H1 (cell line): ENCODE measurements at regions not wholly inside any gene's neighbourhood (a gene's known extent, or its start where the extent isn't known, plus 50 kb on each side); places are given as distances from the start of the nearest gene placed in this dataset.

Experiments
- CTCF ChIA-PET: fragments of 300-600 bp; sonication (Branson Sonifier 250); formaldehyde crosslinking; loops from one replicate; lab custom pipeline; 2021; ENCODE audit not compliant: partially characterized antibody; lab: Charles Lee
- POLR2A ChIA-PET: fragments of 300-600 bp; sonication (Branson Sonifier 250); formaldehyde crosslinking; loops from one replicate; lab custom pipeline; 2021; ENCODE audit warnings: inconsistent platforms; ENCODE audit not compliant: partially characterized antibody; lab: Charles Lee
- DNase-seq, 2 experiments: peaks; one replicate each; pipeline versions ENCODE4 v3.0.0 to v3.0.0-alpha.2; 2010 to 2022; ENCODE audit warnings: low spot score in 2 of 2, low read depth in 1 of 2, mixed read lengths in 1 of 2
- FAIRE-seq: peaks from 2 replicates; lab custom pipeline; 2011; peaks lifted over from hg19 to GRCh38; lab: Jason Lieb, UNC
- H2AFZ ChIP-seq: 2 replicates; pipeline ENCODE4 v1.8.1; 2012; ENCODE audit warnings: low read length, inconsistent platforms
- H2AK5ac ChIP-seq: 2 replicates; pipeline ENCODE4 v1.6.1; 2013; ENCODE audit warnings: low read depth, low read length
- H2BK120ac ChIP-seq: replicated peaks from 2 replicates; pipeline ENCODE3; 2013; ENCODE audit warnings: low read depth, low read length, inconsistent platforms
- H2BK12ac ChIP-seq: 2 replicates; pipeline ENCODE4 v1.6.1; 2013; ENCODE audit warnings: low read depth, low read length
- H2BK15ac ChIP-seq: 2 replicates; pipeline ENCODE4 v1.6.1; 2013; ENCODE audit warnings: low read length
- H2BK20ac ChIP-seq: 2 replicates; pipeline ENCODE4 v1.6.1; 2013; ENCODE audit warnings: low read length
- H2BK5ac ChIP-seq: 2 replicates; pipeline ENCODE4 v1.6.1; 2013; ENCODE audit warnings: low read depth, low read length
- H3K14ac ChIP-seq: 2 replicates; pipeline ENCODE4 v1.6.1; 2013; ENCODE audit warnings: inconsistent platforms; ENCODE audit not compliant: insufficient read length
- H3K18ac ChIP-seq: 2 replicates; pipeline ENCODE4 v1.6.1; 2013; ENCODE audit warnings: low read length; ENCODE audit errors: extremely low read depth
- H3K23ac ChIP-seq: 2 replicates; pipeline ENCODE4 v1.6.1; 2013; ENCODE audit warnings: inconsistent platforms; ENCODE audit not compliant: insufficient read length
- H3K23me2 ChIP-seq: 2 replicates; pipeline ENCODE4 v1.6.1; 2013; ENCODE audit warnings: low read depth, low read length
- H3K27ac ChIP-seq: 2 replicates; pipeline ENCODE4 v1.6.1; 2011; ENCODE audit warnings: low read depth, low read length, inconsistent platforms
- H3K27me3 ChIP-seq, 4 experiments: replicated peaks in 1 of 4; 1 replicate in 1 of 4; 2 replicates in 3 of 4; pipeline versions ENCODE4 v1.6.1 to v1.8.1; 2011 to 2013; ENCODE audit warnings: low read length in 3 of 4, mild to moderate bottlenecking in 3 of 4, inconsistent platforms in 2 of 4, mixed read lengths in 2 of 4, moderate library complexity in 1 of 4; ENCODE audit not compliant: control insufficient read depth in 3 of 4, insufficient read depth in 3 of 4; ENCODE audit errors: extremely low read depth in 1 of 4
- H3K36me3 ChIP-seq, 4 experiments: 2 replicates each; pipeline versions ENCODE4 v1.6.1 to v1.8.1; 2011 to 2013; ENCODE audit warnings: mild to moderate bottlenecking in 4 of 4, low read length in 3 of 4, moderate library complexity in 2 of 4, control low read depth in 1 of 4, inconsistent platforms in 1 of 4; ENCODE audit not compliant: insufficient read depth in 4 of 4, control insufficient read depth in 2 of 4
- H3K4ac ChIP-seq: replicated peaks from 2 replicates; pipeline ENCODE3; 2013; ENCODE audit warnings: low read length, low read depth, mixed read lengths, inconsistent platforms; ENCODE audit not compliant: insufficient read length
- H3K4me1 ChIP-seq, 4 experiments: replicated peaks in 1 of 4; 1 replicate in 1 of 4; 2 replicates in 3 of 4; pipeline versions ENCODE4 v1.6.1 to v1.8.1; 2011 to 2013; ENCODE audit warnings: low read length in 3 of 4, inconsistent platforms in 2 of 4, mixed read lengths in 1 of 4; ENCODE audit not compliant: insufficient read depth in 4 of 4, control insufficient read depth in 3 of 4
- H3K4me2 ChIP-seq, 2 experiments: 2 replicates each; pipeline versions ENCODE4 v1.6.1 to v1.8.1; 2011 to 2013; ENCODE audit warnings: low read depth in 2 of 2, low read length in 2 of 2, control low read depth in 1 of 2, inconsistent platforms in 1 of 2, mild to moderate bottlenecking in 1 of 2; ENCODE audit not compliant: insufficient read depth in 1 of 2
- H3K4me3 ChIP-seq, 4 experiments: fragments of 200-600, 300-600 bp in 1 of 4; sonication (generic), shearing (Covaris generic), sonication (Bioruptor Twin) in 1 of 4; 2 replicates each; pipeline versions ENCODE4 v1.5.1 to v1.8.1; 2011 to 2016; ENCODE audit warnings: low read length in 4 of 4, low read depth in 3 of 4, control low read depth in 2 of 4, inconsistent platforms in 2 of 4, mild to moderate bottlenecking in 2 of 4, mixed read lengths in 1 of 4, moderate library complexity in 1 of 4; ENCODE audit not compliant: insufficient read depth in 2 of 4; ENCODE audit errors: extremely low read depth in 1 of 4
- H3K56ac ChIP-seq: replicated peaks from 2 replicates; pipeline ENCODE3; 2013; ENCODE audit warnings: low read depth, mild to moderate bottlenecking, mixed read lengths, low read length, inconsistent platforms; ENCODE audit not compliant: insufficient read length
- H3K79me1 ChIP-seq: 2 replicates; pipeline ENCODE4 v1.6.1; 2013; ENCODE audit warnings: low read depth, low read length, control low read depth
- H3K79me2 ChIP-seq, 2 experiments: 2 replicates each; pipeline versions ENCODE4 v1.6.1 to v1.8.1; 2012 to 2013; ENCODE audit warnings: low read length in 2 of 2, mild to moderate bottlenecking in 2 of 2, inconsistent platforms in 1 of 2; ENCODE audit not compliant: insufficient read depth in 2 of 2, control insufficient read depth in 1 of 2
- H3K9ac ChIP-seq, 4 experiments: replicated peaks in 1 of 4; 1 replicate in 1 of 4; 2 replicates in 3 of 4; pipeline versions ENCODE4 v1.6.1 to v1.8.1; 2011 to 2013; ENCODE audit warnings: low read depth in 3 of 4, low read length in 3 of 4, control low read depth in 2 of 4, mild to moderate bottlenecking in 2 of 4, moderate library complexity in 2 of 4, inconsistent platforms in 1 of 4; ENCODE audit errors: extremely low read depth in 1 of 4
- H3K9me3 ChIP-seq, 2 experiments: 2 replicates each; pipeline versions ENCODE4 v1.6.1 to v1.8.1; 2012 to 2013; ENCODE audit warnings: mild to moderate bottlenecking in 2 of 2, moderate library complexity in 2 of 2, control low read depth in 1 of 2, inconsistent platforms in 1 of 2, low read depth in 1 of 2, low read length in 1 of 2, mixed read lengths in 1 of 2; ENCODE audit not compliant: insufficient read depth in 2 of 2
- H4K20me1 ChIP-seq, 2 experiments: replicated peaks in 1 of 2; 2 replicates each; pipeline versions ENCODE3 to v1.8.1; 2011 to 2013; ENCODE audit warnings: inconsistent platforms in 2 of 2, low read length in 2 of 2, mild to moderate bottlenecking in 1 of 2; ENCODE audit not compliant: insufficient read depth in 2 of 2, control insufficient read depth in 1 of 2
- H4K5ac ChIP-seq: 2 replicates; pipeline ENCODE4 v1.6.1; 2013; ENCODE audit warnings: low read length, low read depth, mixed read lengths, inconsistent platforms; ENCODE audit not compliant: insufficient read length
- H4K8ac ChIP-seq: 2 replicates; pipeline ENCODE4 v1.8.0; 2013; ENCODE audit warnings: mild to moderate bottlenecking, moderate library complexity, low read length, inconsistent platforms; ENCODE audit not compliant: insufficient read depth; ENCODE audit errors: extremely low read depth
- H4K91ac ChIP-seq: replicated peaks from 2 replicates; pipeline ENCODE3; 2013; ENCODE audit warnings: low read length, mixed read lengths, inconsistent platforms; ENCODE audit not compliant: insufficient read length
- BACH1 ChIP-seq: IDR thresholded peaks from 2 replicates; pipeline ENCODE4 v1.6.1; 2012; ENCODE audit warnings: low read length, improper control_type of control experiment
- CBX5 ChIP-seq: fragments of 300-800, 300-1000 bp; sonication (generic); IDR thresholded peaks from 2 replicates; pipeline ENCODE4 v1.7.1; 2016; ENCODE audit warnings: antibody characterized with exemption, low read length, low read depth
- CEBPB ChIP-seq: IDR thresholded peaks from 2 replicates; pipeline ENCODE4 v1.6.1; 2012; ENCODE audit warnings: low read depth, low read length
- TEAD4 ChIP-seq: IDR thresholded peaks from 2 replicates; pipeline ENCODE4 v1.6.1; 2012; ENCODE audit warnings: low read depth, low read length, inconsistent platforms, mixed read lengths
- WGBS, 2 experiments: shearing (Covaris generic) in 1 of 2; methylation state at CpG; one replicate each; pipeline versions ENCODE4 v1.1.6 to v1.1.7; 2013 to 2015; ENCODE audit warnings: low lambda C conversion rate in 2 of 2, mixed read lengths in 2 of 2, inconsistent platforms in 1 of 2, low coverage in 1 of 2, missing lambda C conversion rate in 1 of 2; ENCODE audit not compliant: insufficient replicate concordance in 2 of 2, insufficient coverage in 1 of 2, insufficient read length in 1 of 2; ENCODE audit errors: extremely low coverage in 1 of 2, missing lambda C conversion rate in 1 of 2; 5-methylcytosine and 5-hydroxymethylcytosine counted together

- H3K4me2 ChIP-seq, result peak overlapping the region; percentile 4 to 13; a peak in 1 of 4 replicates
- no peaks in the 10 kb centered on the region for H3K9me3 ChIP-seq
- H4K5ac ChIP-seq, result no peak overlapping the region
- H3K4ac ChIP-seq, result no peak overlapping the region
- no peaks in the 10 kb centered on the region; the same call in 1 of the 2 replicates for H3K23me2 ChIP-seq
- no peaks in the 10 kb centered on the region for H3K27me3 ChIP-seq
- no peak overlapping the region for H4K91ac ChIP-seq
- no peak overlapping the region; the same call in 1 of the 2 replicates for H2BK5ac ChIP-seq
- no peaks in the 10 kb centered on the region for H4K20me1 ChIP-seq
- no peak overlapping the region for H3K18ac ChIP-seq
- H2BK20ac ChIP-seq, result no peak overlapping the region
- no peak overlapping the region for H2BK12ac ChIP-seq
- H2BK120ac ChIP-seq, result no peak overlapping the region
- no peak overlapping the region for H3K23ac ChIP-seq
- H3K4me3 ChIP-seq, result no peak overlapping the region
- H3K4me1 ChIP-seq, result peaks cover 0 to 14% (median 4%) of the 10 kb centered on the region in 4 experiments; a peak in 4 of 7 replicates
- no peak overlapping the region for H2AK5ac ChIP-seq
- POLR2A ChIA-PET, result interaction anchor here (0.6 to 0.7 kb wide), 2 partner anchors 107 to 253 kb away, joined by 3 to 4 read pairs; no protein-coding TSS in a partner anchor
- H2BK15ac ChIP-seq, result no peak overlapping the region
- H3K79me1 ChIP-seq, result no peaks in the 10 kb centered on the region
- DNase-seq (peak in 1 of 2 experiments; percentile 13), FAIRE-seq (no peak)
- CTCF ChIA-PET, result interaction anchor here (0.7 to 1.3 kb wide), 2 partner anchors 10 to 937 kb away, joined by 3 to 4 read pairs; no protein-coding TSS in a partner anchor
- no peaks in the 10 kb centered on the region for H3K36me3 ChIP-seq
- WGBS, 2 experiments, result 7% methylated on average over 3 of the region's 3 CpGs; no CpG with 5 or more reads in 1 of the 2 experiments
- H3K79me2 ChIP-seq, result no peaks in the 10 kb centered on the region
- no peak overlapping the region for H2AFZ ChIP-seq
- no peak overlapping the region for H3K14ac ChIP-seq
- H4K8ac ChIP-seq, result no peak overlapping the region
- no peak overlapping the region for H3K56ac ChIP-seq
- H3K27ac ChIP-seq, result no peak overlapping the region
- no peak overlapping the region for H3K9ac ChIP-seq
- TF ChIP-seq CBX5, result no peak
- TF ChIP-seq BACH1, result no peak
- peak; percentile 55; the same call in 1 of the 2 replicates for TF ChIP-seq TEAD4
- peak; percentile 67 for TF ChIP-seq CEBPB
Observed at GRCh38 chr5:124996764-124997077, 250.3 kb upstream of the ZNF608 start.
